Activated CD4-positive, CD25-positive, alpha-beta regulatory T cell treated with anti-CD3 and anti-CD28 coated beads, Interleukin-2, amount 50 U/mL, for 16 hours (primary cell): ENCODE measurements at regions not wholly inside any gene's neighbourhood (a gene's known extent, or its start where the extent isn't known, plus 50 kb on each side); places are given as distances from the start of the nearest gene placed in this dataset.

Experiments used
- DNase-seq: peaks from one replicate; pipeline ENCODE4 v3.0.0-alpha.2; 2020; ENCODE audit warnings: low read depth, low spot score

GRCh38 chr4:53777244-53777984 is 186.1 kb upstream of the LNX1 start:
- DNase-seq = no peak

- DNase-seq = no peak
Measured at GRCh38 chr4:53776141-53776540, 184.9 kb upstream of the LNX1 start.

GRCh38 chr4:53775381-53775780 is 184.1 kb upstream of the LNX1 start:
- DNase-seq = no peak

- DNase-seq = no peak
Measured at GRCh38 chr4:53771326-53771725, 180.0 kb upstream of the LNX1 start.

GRCh38 chr4:53767482-53767881 is 176.2 kb upstream of the LNX1 start:
- DNase-seq = no peak

- no peak for DNase-seq
Measured at GRCh38 chr4:53764761-53765490, 173.6 kb upstream of the LNX1 start.

GRCh38 chr4:53763813-53764597 is 172.7 kb upstream of the LNX1 start:
- no peak for DNase-seq

- DNase-seq = no peak
Measured at GRCh38 chr4:53755656-53756055, 164.4 kb upstream of the LNX1 start.

- no peak for DNase-seq
Measured at GRCh38 chr4:53752124-53752523, 160.8 kb upstream of the LNX1 start.

GRCh38 chr4:53748328-53748772 is 157.1 kb upstream of the LNX1 start:
- no peak for DNase-seq

- DNase-seq = no peak
Measured at GRCh38 chr4:53747401-53747800, 156.1 kb upstream of the LNX1 start.

GRCh38 chr4:53744446-53745160 is 153.3 kb upstream of the LNX1 start:
- no peak for DNase-seq

GRCh38 chr4:53734584-53735353 is 143.5 kb upstream of the LNX1 start:
- no peak for DNase-seq

GRCh38 chr4:53734182-53734581 is 142.9 kb upstream of the LNX1 start:
- DNase-seq = no peak

- DNase-seq = no peak
Measured at GRCh38 chr4:53732661-53733060, 141.4 kb upstream of the LNX1 start.

- no peak for DNase-seq
Measured at GRCh38 chr4:53730031-53730805, 138.9 kb upstream of the LNX1 start.

GRCh38 chr4:53722110-53722509 is 130.8 kb upstream of the LNX1 start:
- DNase-seq = no peak

GRCh38 chr4:53721263-53721662 is 130.0 kb upstream of the LNX1 start:
- DNase-seq = no peak

- no peak for DNase-seq
Measured at GRCh38 chr4:53720776-53721175, 129.5 kb upstream of the LNX1 start.

- DNase-seq = no peak
Measured at GRCh38 chr4:53717064-53717549, 125.8 kb upstream of the LNX1 start.
